B cell (primary cell): ENCODE measurements at regions not wholly inside any gene's neighbourhood (a gene's known extent, or its start where the extent isn't known, plus 50 kb on each side); places are given as distances from the start of the nearest gene placed in this dataset.

ENCODE experiments used
- ATAC-seq: fragments of 200-7000 bp; cut with Tn5 transposase; one replicate; pipeline ENCODE4 v1.10.0; 2021; ENCODE audit warnings: low read depth, mild to moderate bottlenecking, moderate number of reproducible peaks, moderate library complexity
- CTCF ChIA-PET: fragments of 350-600 bp; sonication (Branson Sonifier 250); formaldehyde crosslinking; loops from one replicate; lab custom pipeline; 2021; ENCODE audit warnings: antibody characterized with exemption, inconsistent platforms; lab: Charles Lee
- POLR2A ChIA-PET: fragments of 350-600 bp; sonication (Branson Sonifier 250); formaldehyde crosslinking; loops from one replicate; lab custom pipeline; 2021; ENCODE audit warnings: antibody characterized with exemption; lab: Charles Lee
- DNase-seq: peaks from one replicate; pipeline ENCODE4 v3.0.0; 2013
- H2AFZ ChIP-seq: 2 replicates; pipeline ENCODE4 v1.6.1; 2012; ENCODE audit warnings: mild to moderate bottlenecking, low read depth, low read length; ENCODE audit not compliant: insufficient read depth, poor library complexity, severe bottlenecking
- H3K27ac ChIP-seq, 2 donors: 1 replicate in 1 of 2; 2 replicates in 1 of 2; pipeline ENCODE4 v1.5.1; 2012 to 2013; ENCODE audit warnings: low read length in 2 of 2, mild to moderate bottlenecking in 2 of 2, moderate library complexity in 1 of 2
- H3K27me3 ChIP-seq, 4 experiments: fragments of 200-600 bp in 1 of 4; sonication (generic) in 1 of 4; replicated peaks in 1 of 4; 1 replicate in 2 of 4; 2 replicates in 2 of 4; pipeline versions ENCODE4 v1.6.1 to v1.7.0; 2013 to 2016; ENCODE audit warnings: low read length in 3 of 4, mild to moderate bottlenecking in 2 of 4, mixed read lengths in 1 of 4, moderate library complexity in 1 of 4; ENCODE audit not compliant: insufficient read depth in 4 of 4, control insufficient read depth in 3 of 4; ENCODE audit errors: control extremely low read depth in 1 of 4
- H3K36me3 ChIP-seq, 2 experiments: replicated peaks in 1 of 2; 1 replicate in 1 of 2; 2 replicates in 1 of 2; pipeline versions ENCODE4 v1.6.1 to v1.7.1; 2013; ENCODE audit warnings: low read length in 1 of 2; ENCODE audit not compliant: insufficient read depth in 2 of 2, control insufficient read depth in 1 of 2; ENCODE audit errors: control extremely low read depth in 1 of 2, extremely low read depth in 1 of 2
- H3K4me1 ChIP-seq, 2 donors: fragments of 200-600 bp in 1 of 2; sonication (generic) in 1 of 2; 1 replicate in 1 of 2; 2 replicates in 1 of 2; pipeline versions ENCODE4 v1.5.1 to v1.6.1; 2013 to 2017; ENCODE audit warnings: low read length in 2 of 2; ENCODE audit not compliant: control insufficient read depth in 2 of 2, insufficient read depth in 2 of 2
- H3K4me2 ChIP-seq: replicated peaks from 2 replicates; pipeline ENCODE3; 2012; ENCODE audit warnings: mild to moderate bottlenecking, low read depth, low read length; ENCODE audit not compliant: poor library complexity, severe bottlenecking
- H3K4me3 ChIP-seq, 5 experiments: fragments of 200-600 bp in 1 of 5; sonication (generic) in 1 of 5; 1 replicate in 3 of 5; 2 replicates in 2 of 5; pipeline versions ENCODE4 v1.5.1 to v1.7.0; 2011 to 2016; ENCODE audit warnings: low read length in 4 of 5, mild to moderate bottlenecking in 4 of 5, low read depth in 2 of 5, control low read depth in 1 of 5, moderate library complexity in 1 of 5; ENCODE audit not compliant: insufficient read depth in 1 of 5; ENCODE audit errors: control extremely low read depth in 1 of 5, extremely low read depth in 1 of 5
- H3K79me2 ChIP-seq: fragments of 200-600 bp; sonication (generic); one replicate; pipeline ENCODE4 v1.6.0; 2016; ENCODE audit warnings: low read length; ENCODE audit not compliant: control insufficient read depth, insufficient read depth
- H3K9ac ChIP-seq: fragments of 200-600 bp; sonication (generic); 2 replicates; pipeline ENCODE4 v1.6.1; 2017; ENCODE audit warnings: mild to moderate bottlenecking, low read length, moderate library complexity
- H3K9me3 ChIP-seq, 3 donors: one replicate each; pipeline versions ENCODE4 v1.6.1 to v1.7.1; 2013; ENCODE audit warnings: low read length in 2 of 3; ENCODE audit not compliant: control insufficient read depth in 2 of 3, insufficient read depth in 1 of 3; ENCODE audit errors: control extremely low read depth in 1 of 3
- H4K20me1 ChIP-seq: 2 replicates; pipeline ENCODE4 v1.6.0; 2012; ENCODE audit warnings: mild to moderate bottlenecking, low read length; ENCODE audit not compliant: insufficient read depth, control insufficient read depth, poor library complexity, severe bottlenecking
- H3K27ac Mint-ChIP-seq: one replicate; pipeline ENCODE4 v1.8.0; 2021; ENCODE audit warnings: mixed read lengths
- H3K27me3 Mint-ChIP-seq: one replicate; pipeline ENCODE4 v1.8.0; 2021; ENCODE audit warnings: mixed read lengths
- H3K4me1 Mint-ChIP-seq: one replicate; pipeline ENCODE4 v1.8.0; 2021; ENCODE audit warnings: mixed read lengths
- H3K4me3 Mint-ChIP-seq: one replicate; pipeline ENCODE4 v1.8.0; 2021; ENCODE audit warnings: mixed read lengths
- H3K9me3 Mint-ChIP-seq: one replicate; pipeline ENCODE4 v1.8.0; 2022; ENCODE audit warnings: mixed read lengths; ENCODE audit not compliant: insufficient read depth
- CTCF ChIP-seq: fragments of 200-600 bp; IDR thresholded peaks from one replicate; pipeline ENCODE4 v1.8.0; 2022; ENCODE audit warnings: antibody characterized with exemption, mild to moderate bottlenecking
- EZH2 ChIP-seq: IDR thresholded peaks from 2 replicates; pipeline ENCODE4 v1.6.1; 2012; ENCODE audit warnings: borderline replicate concordance, low read depth, mild to moderate bottlenecking, moderate library complexity, low read length; ENCODE audit not compliant: insufficient read depth, poor library complexity, severe bottlenecking
- WGBS: methylation state at CpG from one replicate; pipeline ENCODE4 v1.1.5; 2013; ENCODE audit warnings: missing lambda C conversion rate; ENCODE audit not compliant: insufficient coverage; 5-methylcytosine and 5-hydroxymethylcytosine counted together
- intact Hi-C: fragments of 100-400 bp; cut with micrococcal nuclease; formaldehyde crosslinking; loops from one replicate; pipeline ENCODE4 v1.10.0; 2022

- no peak overlapping the region for H3K27ac Mint-ChIP-seq
- ATAC-seq, result no peak
- H3K9ac ChIP-seq, result no peak overlapping the region
- WGBS, result 100% methylated on average over 1 of the region's 2 CpGs
- no peaks in the 10 kb centered on the region for H3K9me3 Mint-ChIP-seq
- no peaks in the 10 kb centered on the region for H3K36me3 ChIP-seq
- H2AFZ ChIP-seq, result no peak overlapping the region
- no peak for DNase-seq
- no peaks in the 10 kb centered on the region for H3K4me1 ChIP-seq
- H3K9me3 ChIP-seq, result peaks cover 0 to 2% (median 0%) of the 10 kb centered on the region in 3 donors
- H3K4me2 ChIP-seq, result no peak overlapping the region
- H3K27me3 Mint-ChIP-seq, result no peaks in the 10 kb centered on the region
- ChIA-PET POLR2A (no interaction called here), CTCF (no interaction called here)
- TF ChIP-seq EZH2, result no peak
- TF ChIP-seq CTCF, result no peak
- H3K27me3 ChIP-seq, result no peaks in the 10 kb centered on the region
- H3K4me1 Mint-ChIP-seq, result no peaks in the 10 kb centered on the region
- H3K79me2 ChIP-seq, result no peaks in the 10 kb centered on the region
- no peak overlapping the region for H3K4me3 Mint-ChIP-seq
- no peak overlapping the region for H3K27ac ChIP-seq
- H4K20me1 ChIP-seq, result no peaks in the 10 kb centered on the region
- H3K4me3 ChIP-seq, result no peak overlapping the region
- intact Hi-C loops, result no loop called here
Measured at GRCh38 chr11:104323841-104324240, 159.9 kb upstream of the PDGFD start.

- POLR2A ChIA-PET, result no interaction called here
- Histone ChIP-seq H3K4me2 (no peak overlapping the region), H3K27ac (no peak overlapping the region), H3K4me3 (no peak overlapping the region), H2AFZ (no peak overlapping the region), H3K4me1 (no peaks in the 10 kb centered on the region), H3K9ac (no peak overlapping the region), H4K20me1 (no peaks in the 10 kb centered on the region), H3K36me3 (no peaks in the 10 kb centered on the region), H3K27me3 (no peaks in the 10 kb centered on the region), H3K79me2 (no peaks in the 10 kb centered on the region), H3K9me3 (peaks cover 0 to 2% (median 0%) of the 10 kb centered on the region in 3 donors)
- no peaks in the 10 kb centered on the region for H3K4me1 Mint-ChIP-seq
- no peak for DNase-seq
- CTCF ChIA-PET, result no interaction called here
- TF ChIP-seq CTCF (no peak), EZH2 (no peak)
- H3K9me3 Mint-ChIP-seq, result no peaks in the 10 kb centered on the region
- no peaks in the 10 kb centered on the region for H3K27me3 Mint-ChIP-seq
- intact Hi-C loops, result no loop called here
- ATAC-seq, result no peak
- 88% methylated on average over 2 of the region's 4 CpGs for WGBS
- H3K4me3 Mint-ChIP-seq, result no peak overlapping the region
- no peak overlapping the region for H3K27ac Mint-ChIP-seq
Measured at GRCh38 chr11:104322696-104323095, 158.7 kb upstream of the PDGFD start.
